B cell (primary cell): ENCODE measurements at regions not wholly inside any gene's neighbourhood (a gene's known extent, or its start where the extent isn't known, plus 50 kb on each side); places are given as distances from the start of the nearest gene placed in this dataset.

Experiments used
- ATAC-seq: fragments of 200-7000 bp; cut with Tn5 transposase; one replicate; pipeline ENCODE4 v1.10.0; 2021; ENCODE audit warnings: low read depth, mild to moderate bottlenecking, moderate number of reproducible peaks, moderate library complexity
- CTCF ChIA-PET: fragments of 350-600 bp; sonication (Branson Sonifier 250); formaldehyde crosslinking; loops from one replicate; lab custom pipeline; 2021; ENCODE audit warnings: antibody characterized with exemption, inconsistent platforms; lab: Charles Lee
- POLR2A ChIA-PET: fragments of 350-600 bp; sonication (Branson Sonifier 250); formaldehyde crosslinking; loops from one replicate; lab custom pipeline; 2021; ENCODE audit warnings: antibody characterized with exemption; lab: Charles Lee
- DNase-seq: peaks from one replicate; pipeline ENCODE4 v3.0.0; 2013
- H2AFZ ChIP-seq: 2 replicates; pipeline ENCODE4 v1.6.1; 2012; ENCODE audit warnings: mild to moderate bottlenecking, low read depth, low read length; ENCODE audit not compliant: insufficient read depth, poor library complexity, severe bottlenecking
- H3K27ac ChIP-seq, 2 donors: 1 replicate in 1 of 2; 2 replicates in 1 of 2; pipeline ENCODE4 v1.5.1; 2012 to 2013; ENCODE audit warnings: low read length in 2 of 2, mild to moderate bottlenecking in 2 of 2, moderate library complexity in 1 of 2
- H3K27me3 ChIP-seq, 4 experiments: fragments of 200-600 bp in 1 of 4; sonication (generic) in 1 of 4; replicated peaks in 1 of 4; 1 replicate in 2 of 4; 2 replicates in 2 of 4; pipeline versions ENCODE4 v1.6.1 to v1.7.0; 2013 to 2016; ENCODE audit warnings: low read length in 3 of 4, mild to moderate bottlenecking in 2 of 4, mixed read lengths in 1 of 4, moderate library complexity in 1 of 4; ENCODE audit not compliant: insufficient read depth in 4 of 4, control insufficient read depth in 3 of 4; ENCODE audit errors: control extremely low read depth in 1 of 4
- H3K36me3 ChIP-seq, 2 experiments: replicated peaks in 1 of 2; 1 replicate in 1 of 2; 2 replicates in 1 of 2; pipeline versions ENCODE4 v1.6.1 to v1.7.1; 2013; ENCODE audit warnings: low read length in 1 of 2; ENCODE audit not compliant: insufficient read depth in 2 of 2, control insufficient read depth in 1 of 2; ENCODE audit errors: control extremely low read depth in 1 of 2, extremely low read depth in 1 of 2
- H3K4me1 ChIP-seq, 2 donors: fragments of 200-600 bp in 1 of 2; sonication (generic) in 1 of 2; 1 replicate in 1 of 2; 2 replicates in 1 of 2; pipeline versions ENCODE4 v1.5.1 to v1.6.1; 2013 to 2017; ENCODE audit warnings: low read length in 2 of 2; ENCODE audit not compliant: control insufficient read depth in 2 of 2, insufficient read depth in 2 of 2
- H3K4me2 ChIP-seq: replicated peaks from 2 replicates; pipeline ENCODE3; 2012; ENCODE audit warnings: mild to moderate bottlenecking, low read depth, low read length; ENCODE audit not compliant: poor library complexity, severe bottlenecking
- H3K4me3 ChIP-seq, 5 experiments: fragments of 200-600 bp in 1 of 5; sonication (generic) in 1 of 5; 1 replicate in 3 of 5; 2 replicates in 2 of 5; pipeline versions ENCODE4 v1.5.1 to v1.7.0; 2011 to 2016; ENCODE audit warnings: low read length in 4 of 5, mild to moderate bottlenecking in 4 of 5, low read depth in 2 of 5, control low read depth in 1 of 5, moderate library complexity in 1 of 5; ENCODE audit not compliant: insufficient read depth in 1 of 5; ENCODE audit errors: control extremely low read depth in 1 of 5, extremely low read depth in 1 of 5
- H3K79me2 ChIP-seq: fragments of 200-600 bp; sonication (generic); one replicate; pipeline ENCODE4 v1.6.0; 2016; ENCODE audit warnings: low read length; ENCODE audit not compliant: control insufficient read depth, insufficient read depth
- H3K9ac ChIP-seq: fragments of 200-600 bp; sonication (generic); 2 replicates; pipeline ENCODE4 v1.6.1; 2017; ENCODE audit warnings: mild to moderate bottlenecking, low read length, moderate library complexity
- H3K9me3 ChIP-seq, 3 donors: one replicate each; pipeline versions ENCODE4 v1.6.1 to v1.7.1; 2013; ENCODE audit warnings: low read length in 2 of 3; ENCODE audit not compliant: control insufficient read depth in 2 of 3, insufficient read depth in 1 of 3; ENCODE audit errors: control extremely low read depth in 1 of 3
- H4K20me1 ChIP-seq: 2 replicates; pipeline ENCODE4 v1.6.0; 2012; ENCODE audit warnings: mild to moderate bottlenecking, low read length; ENCODE audit not compliant: insufficient read depth, control insufficient read depth, poor library complexity, severe bottlenecking
- H3K27ac Mint-ChIP-seq: one replicate; pipeline ENCODE4 v1.8.0; 2021; ENCODE audit warnings: mixed read lengths
- H3K27me3 Mint-ChIP-seq: one replicate; pipeline ENCODE4 v1.8.0; 2021; ENCODE audit warnings: mixed read lengths
- H3K4me1 Mint-ChIP-seq: one replicate; pipeline ENCODE4 v1.8.0; 2021; ENCODE audit warnings: mixed read lengths
- H3K4me3 Mint-ChIP-seq: one replicate; pipeline ENCODE4 v1.8.0; 2021; ENCODE audit warnings: mixed read lengths
- H3K9me3 Mint-ChIP-seq: one replicate; pipeline ENCODE4 v1.8.0; 2022; ENCODE audit warnings: mixed read lengths; ENCODE audit not compliant: insufficient read depth
- EZH2 ChIP-seq: IDR thresholded peaks from 2 replicates; pipeline ENCODE4 v1.6.1; 2012; ENCODE audit warnings: borderline replicate concordance, low read depth, mild to moderate bottlenecking, moderate library complexity, low read length; ENCODE audit not compliant: insufficient read depth, poor library complexity, severe bottlenecking
- WGBS: methylation state at CpG from one replicate; pipeline ENCODE4 v1.1.5; 2013; ENCODE audit warnings: missing lambda C conversion rate; ENCODE audit not compliant: insufficient coverage; 5-methylcytosine and 5-hydroxymethylcytosine counted together
- intact Hi-C: fragments of 100-400 bp; cut with micrococcal nuclease; formaldehyde crosslinking; loops from one replicate; pipeline ENCODE4 v1.10.0; 2022
- TF ChIP-seq, protein P1 (sequence below): fragments of 200-600 bp; IDR thresholded peaks from one replicate; pipeline ENCODE4 v1.8.0; 2022; ENCODE audit warnings: antibody characterized with exemption, mild to moderate bottlenecking

- H3K9ac ChIP-seq = no peak overlapping the region
- no peak overlapping the region for H2AFZ ChIP-seq
- no peak overlapping the region for H3K27ac ChIP-seq
- DNase-seq (no peak), ATAC-seq (no peak)
- no peaks in the 10 kb centered on the region for H3K36me3 ChIP-seq
- intact Hi-C loops = no loop called here
- ChIA-PET POLR2A (no interaction called here), CTCF (no interaction called here)
- H4K20me1 ChIP-seq = no peaks in the 10 kb centered on the region
- H3K9me3 ChIP-seq = peaks cover 0 to 3% (median 0%) of the 10 kb centered on the region in 3 donors
- no peaks in the 10 kb centered on the region for H3K4me1 Mint-ChIP-seq
- no peaks in the 10 kb centered on the region for H3K79me2 ChIP-seq
- H3K27ac Mint-ChIP-seq = no peak overlapping the region
- no peak overlapping the region for H3K4me2 ChIP-seq
- no peak overlapping the region for H3K4me3 Mint-ChIP-seq
- H3K27me3 ChIP-seq = no peaks in the 10 kb centered on the region
- H3K4me1 ChIP-seq = no peaks in the 10 kb centered on the region
- no peak overlapping the region for H3K4me3 ChIP-seq
- no peak for TF ChIP-seq EZH2
- TF ChIP-seq, protein P1, sequence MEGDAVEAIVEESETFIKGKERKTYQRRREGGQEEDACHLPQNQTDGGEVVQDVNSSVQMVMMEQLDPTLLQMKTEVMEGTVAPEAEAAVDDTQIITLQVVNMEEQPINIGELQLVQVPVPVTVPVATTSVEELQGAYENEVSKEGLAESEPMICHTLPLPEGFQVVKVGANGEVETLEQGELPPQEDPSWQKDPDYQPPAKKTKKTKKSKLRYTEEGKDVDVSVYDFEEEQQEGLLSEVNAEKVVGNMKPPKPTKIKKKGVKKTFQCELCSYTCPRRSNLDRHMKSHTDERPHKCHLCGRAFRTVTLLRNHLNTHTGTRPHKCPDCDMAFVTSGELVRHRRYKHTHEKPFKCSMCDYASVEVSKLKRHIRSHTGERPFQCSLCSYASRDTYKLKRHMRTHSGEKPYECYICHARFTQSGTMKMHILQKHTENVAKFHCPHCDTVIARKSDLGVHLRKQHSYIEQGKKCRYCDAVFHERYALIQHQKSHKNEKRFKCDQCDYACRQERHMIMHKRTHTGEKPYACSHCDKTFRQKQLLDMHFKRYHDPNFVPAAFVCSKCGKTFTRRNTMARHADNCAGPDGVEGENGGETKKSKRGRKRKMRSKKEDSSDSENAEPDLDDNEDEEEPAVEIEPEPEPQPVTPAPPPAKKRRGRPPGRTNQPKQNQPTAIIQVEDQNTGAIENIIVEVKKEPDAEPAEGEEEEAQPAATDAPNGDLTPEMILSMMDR = no peak
- H3K9me3 Mint-ChIP-seq = no peaks in the 10 kb centered on the region
- no CpG with 5 or more reads among the region's 2 CpGs for WGBS
- H3K27me3 Mint-ChIP-seq = peaks cover 22% of the 10 kb centered on the region
Observed at GRCh38 chr5:130896636-130897035, 268.4 kb downstream of the HINT1 start.

DNA sequence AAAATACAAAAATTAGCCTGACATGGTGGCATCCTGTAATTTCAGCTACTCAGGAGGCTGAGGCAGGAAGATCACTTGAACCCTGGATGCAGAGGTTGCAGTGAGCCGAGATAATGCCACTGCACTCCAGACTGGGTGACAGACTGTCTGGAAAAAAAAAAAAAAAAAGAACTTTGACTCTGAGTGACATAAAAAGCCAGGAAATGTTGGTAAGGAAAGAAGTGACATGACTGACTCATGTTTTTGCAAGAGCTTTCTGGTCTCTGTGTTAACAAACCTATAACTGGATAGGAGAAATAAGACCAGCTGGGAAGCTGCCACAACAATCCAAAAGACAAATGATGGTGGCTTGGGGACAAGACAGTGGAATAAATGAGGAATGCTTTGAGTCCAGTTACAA, 272.1 kb downstream of the HINT1 start:
- no peak overlapping the region for H3K4me3 Mint-ChIP-seq
- TF ChIP-seq, protein P1 = no peak
- TF ChIP-seq EZH2 = no peak
- DNase-seq = no peak
- no peaks in the 10 kb centered on the region for H3K4me1 Mint-ChIP-seq
- ChIA-PET CTCF (no interaction called here), POLR2A (no interaction called here)
- Histone ChIP-seq H2AFZ (no peak overlapping the region), H3K27me3 (peaks cover 0 to 5% (median 0%) of the 10 kb centered on the region in 4 experiments), H3K9me3 (peaks cover 0 to 3% (median 0%) of the 10 kb centered on the region in 3 donors), H3K36me3 (no peaks in the 10 kb centered on the region), H4K20me1 (no peaks in the 10 kb centered on the region), H3K79me2 (no peaks in the 10 kb centered on the region), H3K9ac (no peak overlapping the region), H3K4me2 (no peak overlapping the region), H3K27ac (no peak overlapping the region), H3K4me3 (no peak overlapping the region), H3K4me1 (no peaks in the 10 kb centered on the region)
- H3K9me3 Mint-ChIP-seq = no peaks in the 10 kb centered on the region
- intact Hi-C loops = no loop called here
- WGBS = 57% methylated on average over 1 of the region's 1 CpG
- H3K27ac Mint-ChIP-seq = no peak overlapping the region
- ATAC-seq = no peak
- peaks cover 36% of the 10 kb centered on the region for H3K27me3 Mint-ChIP-seq
